Stimulated activated memory B cell treated with anti-CD40 and anti-IgM and Interleukin-4, amounts not matched to agents 10 μg/mL and 1 μg/mL and 100 μg/mL, for 72 hours (primary cell): ENCODE measurements at regions not wholly inside any gene's neighbourhood (a gene's known extent, or its start where the extent isn't known, plus 50 kb on each side); places are given as distances from the start of the nearest gene placed in this dataset.

Experiments
- ATAC-seq: fragments of 150-1000 bp; cut with Tn5 transposase; 2 replicates; pipeline ENCODE4 v1.10.0; 2021
- H3K27ac Mint-ChIP-seq: one replicate; pipeline ENCODE4 v1.8.0; 2022; ENCODE audit warnings: mild to moderate bottlenecking, mixed read lengths
- H3K27me3 Mint-ChIP-seq: one replicate; pipeline ENCODE4 v1.8.0; 2022; ENCODE audit warnings: mixed read lengths
- H3K36me3 Mint-ChIP-seq: one replicate; pipeline ENCODE4 v1.8.0; 2022; ENCODE audit warnings: mixed read lengths
- H3K4me1 Mint-ChIP-seq: one replicate; pipeline ENCODE4 v1.8.0; 2022; ENCODE audit warnings: mixed read lengths
- H3K4me3 Mint-ChIP-seq: one replicate; pipeline ENCODE4 v1.8.0; 2022; ENCODE audit warnings: mild to moderate bottlenecking, moderate library complexity, mixed read lengths
- H3K9me3 Mint-ChIP-seq: one replicate; pipeline ENCODE4 v1.8.0; 2022; ENCODE audit warnings: mixed read lengths

- no peak overlapping the region for H3K4me3 Mint-ChIP-seq
- no peaks in the 10 kb centered on the region for H3K36me3 Mint-ChIP-seq
- no peaks in the 10 kb centered on the region for H3K4me1 Mint-ChIP-seq
- H3K9me3 Mint-ChIP-seq, result no peaks in the 10 kb centered on the region
- peaks cover 8% of the 10 kb centered on the region for H3K27me3 Mint-ChIP-seq
- H3K27ac Mint-ChIP-seq, result no peak overlapping the region
- peak; percentile 67 for ATAC-seq
Observed at GRCh38 chr1:34597877-34598514, 156.9 kb upstream of the GJB5 start.

- H3K4me1 Mint-ChIP-seq, result no peaks in the 10 kb centered on the region
- H3K27me3 Mint-ChIP-seq, result peaks cover 9% of the 10 kb centered on the region
- H3K27ac Mint-ChIP-seq, result no peak overlapping the region
- H3K36me3 Mint-ChIP-seq, result no peaks in the 10 kb centered on the region
- no peaks in the 10 kb centered on the region for H3K9me3 Mint-ChIP-seq
- no peak for ATAC-seq
- no peak overlapping the region for H3K4me3 Mint-ChIP-seq
Observed at GRCh38 chr1:34602907-34603306, 151.9 kb upstream of the GJB5 start.

GRCh38 chr1:34603594-34603993 is 151.3 kb upstream of the GJB5 start:
- Mint-ChIP-seq H3K9me3 (no peaks in the 10 kb centered on the region), H3K4me1 (no peaks in the 10 kb centered on the region)

GRCh38 chr1:34606504-34606903 is 148.3 kb upstream of the GJB5 start:
- H3K36me3 Mint-ChIP-seq, result no peaks in the 10 kb centered on the region
- H3K27me3 Mint-ChIP-seq, result peaks cover 18% of the 10 kb centered on the region
- no peak overlapping the region for H3K4me3 Mint-ChIP-seq
- H3K9me3 Mint-ChIP-seq, result no peaks in the 10 kb centered on the region
- H3K27ac Mint-ChIP-seq, result no peak overlapping the region
- H3K4me1 Mint-ChIP-seq, result no peaks in the 10 kb centered on the region
- no peak for ATAC-seq

More at GRCh38 chr1:34603594-34603993, 151.3 kb upstream of the GJB5 start:
- H3K27ac Mint-ChIP-seq, result no peak overlapping the region
- no peaks in the 10 kb centered on the region for H3K36me3 Mint-ChIP-seq
- no peak for ATAC-seq
- no peak overlapping the region for H3K4me3 Mint-ChIP-seq
- peaks cover 16% of the 10 kb centered on the region for H3K27me3 Mint-ChIP-seq

GRCh38 chr1:34610063-34610462 is 144.8 kb upstream of the GJB5 start:
- Mint-ChIP-seq H3K36me3 (no peaks in the 10 kb centered on the region), H3K4me3 (no peak overlapping the region)

GRCh38 chr1:34611571-34611970 is 143.3 kb upstream of the GJB5 start:
- Mint-ChIP-seq H3K4me1 (no peaks in the 10 kb centered on the region), H3K36me3 (no peaks in the 10 kb centered on the region), H3K27me3 (peaks cover 34% of the 10 kb centered on the region), H3K27ac (no peak overlapping the region), H3K4me3 (no peak overlapping the region), H3K9me3 (no peaks in the 10 kb centered on the region)
- no peak for ATAC-seq

More at GRCh38 chr1:34610063-34610462, 144.8 kb upstream of the GJB5 start:
- H3K9me3 Mint-ChIP-seq, result no peaks in the 10 kb centered on the region
- ATAC-seq, result no peak
- H3K4me1 Mint-ChIP-seq, result no peaks in the 10 kb centered on the region
- no peak overlapping the region for H3K27ac Mint-ChIP-seq
- peaks cover 26% of the 10 kb centered on the region for H3K27me3 Mint-ChIP-seq

- Mint-ChIP-seq H3K36me3 (no peaks in the 10 kb centered on the region), H3K4me3 (no peak overlapping the region), H3K27me3 (peaks cover 36% of the 10 kb centered on the region), H3K9me3 (no peaks in the 10 kb centered on the region), H3K4me1 (no peaks in the 10 kb centered on the region), H3K27ac (no peak overlapping the region)
- ATAC-seq, result no peak
Observed at GRCh38 chr1:34612091-34612827, 142.6 kb upstream of the GJB5 start.

- Mint-ChIP-seq H3K27ac (no peak overlapping the region), H3K4me1 (no peaks in the 10 kb centered on the region), H3K4me3 (no peak overlapping the region), H3K36me3 (no peaks in the 10 kb centered on the region), H3K27me3 (peaks cover 21% of the 10 kb centered on the region), H3K9me3 (no peaks in the 10 kb centered on the region)
- ATAC-seq, result no peak
Observed at GRCh38 chr1:34617321-34618118, 137.3 kb upstream of the GJB5 start.

- Mint-ChIP-seq H3K4me3 (no peak overlapping the region), H3K9me3 (no peaks in the 10 kb centered on the region), H3K36me3 (no peaks in the 10 kb centered on the region), H3K27me3 (peaks cover 22% of the 10 kb centered on the region), H3K27ac (no peak overlapping the region), H3K4me1 (no peaks in the 10 kb centered on the region)
- ATAC-seq, result no peak
Observed at GRCh38 chr1:34618381-34618780, 136.5 kb upstream of the GJB5 start.

GRCh38 chr1:34619256-34619655 is 135.6 kb upstream of the GJB5 start:
- Mint-ChIP-seq H3K27me3 (peaks cover 31% of the 10 kb centered on the region), H3K27ac (no peak overlapping the region), H3K4me1 (no peaks in the 10 kb centered on the region), H3K9me3 (no peaks in the 10 kb centered on the region), H3K4me3 (no peak overlapping the region), H3K36me3 (no peaks in the 10 kb centered on the region)
- ATAC-seq, result no peak

- H3K4me1 Mint-ChIP-seq, result no peaks in the 10 kb centered on the region
- peaks cover 22% of the 10 kb centered on the region for H3K27me3 Mint-ChIP-seq
- H3K9me3 Mint-ChIP-seq, result no peaks in the 10 kb centered on the region
- no peak overlapping the region for H3K27ac Mint-ChIP-seq
- H3K4me3 Mint-ChIP-seq, result no peak overlapping the region
- no peak for ATAC-seq
- no peaks in the 10 kb centered on the region for H3K36me3 Mint-ChIP-seq
Observed at GRCh38 chr1:34621916-34622315, 132.9 kb upstream of the GJB5 start.

- Mint-ChIP-seq H3K27me3 (peaks cover 15% of the 10 kb centered on the region), H3K4me1 (no peaks in the 10 kb centered on the region), H3K9me3 (no peaks in the 10 kb centered on the region), H3K4me3 (no peak overlapping the region), H3K36me3 (no peaks in the 10 kb centered on the region), H3K27ac (no peak overlapping the region)
- ATAC-seq, result no peak
Observed at GRCh38 chr1:34625521-34626015, 129.3 kb upstream of the GJB5 start.

GRCh38 chr1:34627465-34628240 is 127.2 kb upstream of the GJB5 start:
- H3K27ac Mint-ChIP-seq, result no peak overlapping the region
- ATAC-seq, result no peak
- no peaks in the 10 kb centered on the region for H3K9me3 Mint-ChIP-seq
- H3K4me1 Mint-ChIP-seq, result no peaks in the 10 kb centered on the region
- no peak overlapping the region for H3K4me3 Mint-ChIP-seq
- H3K27me3 Mint-ChIP-seq, result peaks cover 13% of the 10 kb centered on the region
- no peaks in the 10 kb centered on the region for H3K36me3 Mint-ChIP-seq

GRCh38 chr1:34631126-34631525 is 123.7 kb upstream of the GJB5 start:
- Mint-ChIP-seq H3K36me3 (no peaks in the 10 kb centered on the region), H3K27ac (no peak overlapping the region), H3K4me3 (no peak overlapping the region), H3K9me3 (peaks cover under 1% of the 10 kb centered on the region), H3K27me3 (no peaks in the 10 kb centered on the region), H3K4me1 (no peaks in the 10 kb centered on the region)
- ATAC-seq, result no peak

GRCh38 chr1:34639701-34640100 is 115.1 kb upstream of the GJB5 start:
- H3K9me3 Mint-ChIP-seq, result peaks cover 3% of the 10 kb centered on the region
- H3K36me3 Mint-ChIP-seq, result no peaks in the 10 kb centered on the region
- no peak overlapping the region for H3K27ac Mint-ChIP-seq
- no peak for ATAC-seq
- H3K27me3 Mint-ChIP-seq, result peaks cover 9% of the 10 kb centered on the region
- H3K4me1 Mint-ChIP-seq, result no peaks in the 10 kb centered on the region
- no peak overlapping the region for H3K4me3 Mint-ChIP-seq
